Body of pancreas (tissue), 4 donors: ENCODE measurements at regions not wholly inside any gene's neighbourhood (a gene's known extent, or its start where the extent isn't known, plus 50 kb on each side); places are given as distances from the start of the nearest gene placed in this dataset.

ENCODE experiments used
- ATAC-seq: fragments of 150-250 bp; one replicate; pipeline ENCODE4 v1.9.1; 2016
- DNase-seq, 4 donors: peaks; one replicate each; pipeline ENCODE4 v3.0.0-alpha.2; 2019
- H3K27ac ChIP-seq, 4 donors: fragments of 200-600 bp; sonication (generic); 1 replicate in 3 of 4; 2 replicates in 1 of 4; pipeline versions ENCODE4 v1.5.1 to v1.6.1; 2016 to 2019; ENCODE audit warnings: mild to moderate bottlenecking in 1 of 4, mixed read lengths in 1 of 4, moderate library complexity in 1 of 4
- H3K27me3 ChIP-seq, 2 donors: fragments of 200-600 bp; sonication (generic); one replicate each; pipeline ENCODE4 v1.6.0; 2016; ENCODE audit warnings: mild to moderate bottlenecking in 1 of 2
- H3K36me3 ChIP-seq, 2 donors: fragments of 200-600 bp; sonication (generic); replicated peaks in 1 of 2; 2 replicates each; pipeline ENCODE4 v1.5.1; 2016; ENCODE audit warnings: low read depth in 2 of 2; ENCODE audit not compliant: insufficient read depth in 1 of 2
- H3K4me1 ChIP-seq: fragments of 200-600 bp; sonication (generic); one replicate; pipeline ENCODE4 v1.6.0; 2016
- H3K4me3 ChIP-seq, 2 donors: fragments of 200-600 bp; sonication (generic); 1 replicate in 1 of 2; 2 replicates in 1 of 2; pipeline ENCODE4 v1.5.1; 2016 to 2019
- H3K9me3 ChIP-seq, 3 donors: fragments of 200-600 bp; sonication (generic); 1 replicate in 2 of 3; 2 replicates in 1 of 3; pipeline ENCODE4 v1.5.1; 2016
- CTCF ChIP-seq, 7 experiments: fragments of 450-650 bp in 4 of 7; fragments of 200-600 bp in 3 of 7; sonication (generic) in 3 of 7; IDR thresholded peaks; one replicate each; pipeline ENCODE4 v1.5.1; 2016 to 2019; ENCODE audit warnings: antibody characterized with exemption in 7 of 7
- POLR2A ChIP-seq, 3 donors: fragments of 450-650 bp; IDR thresholded peaks; one replicate each; pipeline ENCODE4 v1.6.1; 2016; ENCODE audit warnings: antibody characterized with exemption in 3 of 3, mild to moderate bottlenecking in 2 of 3
- WGBS, 2 donors: methylation state at CpG; one replicate each; pipeline ENCODE4 v1.1.5; 2017; 5-methylcytosine and 5-hydroxymethylcytosine counted together
- intact Hi-C: fragments of 100-400 bp; cut with DNase I; formaldehyde crosslinking; loops from one replicate; pipeline ENCODE4 v1.15.1; 2023

GRCh38 chr15:100720406-100720967, 118.1 kb downstream of the ASB7 start:
- TF ChIP-seq CTCF (IDR thresholded peaks at IDR 0.05) (no peak), POLR2A (IDR thresholded peaks at IDR 0.05) (no peak)
- ATAC-seq (no peak), DNase-seq (no peak)
- intact Hi-C loops: no loop called here
- Histone ChIP-seq H3K27me3 (no peaks in the 10 kb centered on the region), H3K36me3 (no peaks in the 10 kb centered on the region), H3K4me3 (no peak overlapping the region), H3K27ac (peak overlapping the region; percentile 45 to 88 (median 86)), H3K9me3 (no peaks in the 10 kb centered on the region), H3K4me1 (peaks cover 80% of the 10 kb centered on the region)
- 71 to 75% methylated on average over 9 of the region's 9 CpGs for WGBS, 2 donors

GRCh38 chr15:100721758-100722550, 119.6 kb downstream of the ASB7 start:
- WGBS, 2 donors: 29 to 34% methylated on average over 12 of the region's 12 CpGs
- ATAC-seq: peak; percentile 86
- Histone ChIP-seq H3K9me3 (no peaks in the 10 kb centered on the region), H3K36me3 (no peaks in the 10 kb centered on the region), H3K4me1 (peaks cover 70% of the 10 kb centered on the region), H3K27ac (peak overlapping the region; percentile 80 to 88 (median 86)), H3K4me3 (no peak overlapping the region), H3K27me3 (no peaks in the 10 kb centered on the region)
- DNase-seq: peak; percentile 63 to 90 (median 76)
- TF ChIP-seq CTCF (IDR thresholded peaks at IDR 0.05): no peak
- peak in 1 of 3 donors; percentile 28 for TF ChIP-seq POLR2A (IDR thresholded peaks at IDR 0.05)
- intact Hi-C loops: no loop called here

- Histone ChIP-seq H3K4me1 (peaks cover 62% of the 10 kb centered on the region), H3K27ac (peak overlapping the region; percentile 80 to 88 (median 86)), H3K36me3 (no peaks in the 10 kb centered on the region), H3K4me3 (no peak overlapping the region), H3K9me3 (no peaks in the 10 kb centered on the region), H3K27me3 (no peaks in the 10 kb centered on the region)
- 64 to 67% methylated on average over 3 of the region's 3 CpGs for WGBS, 2 donors
- DNase-seq: peak in 1 of 4 donors; percentile 9
- ATAC-seq: no peak
- no peak for TF ChIP-seq CTCF (IDR thresholded peaks at IDR 0.05)
- TF ChIP-seq POLR2A (IDR thresholded peaks at IDR 0.05): no peak
- intact Hi-C loops: no loop called here
Measured at GRCh38 chr15:100722551-100723314, 120.3 kb downstream of the ASB7 start.

- 71 to 79% methylated on average over 6 of the region's 6 CpGs for WGBS, 2 donors
- DNase-seq (peak in 3 of 4 donors; percentile 9 to 40 (median 28)), ATAC-seq (peak; percentile 54)
- H3K27ac ChIP-seq: peak overlapping the region; percentile 80 to 88 (median 86)
- no peak overlapping the region for H3K4me3 ChIP-seq
- intact Hi-C loops: no loop called here
- H3K4me1 ChIP-seq: peaks cover 58% of the 10 kb centered on the region
- H3K36me3 ChIP-seq: no peaks in the 10 kb centered on the region
- no peaks in the 10 kb centered on the region for H3K9me3 ChIP-seq
- no peaks in the 10 kb centered on the region for H3K27me3 ChIP-seq
- TF ChIP-seq POLR2A (IDR thresholded peaks at IDR 0.05) (no peak), CTCF (IDR thresholded peaks at IDR 0.05) (no peak)
Measured at GRCh38 chr15:100723315-100723801, 121.0 kb downstream of the ASB7 start.
